ENCODE measurements at regions not wholly inside any gene's neighbourhood (a gene's known extent, or its start where the extent isn't known, plus 50 kb on each side); places are given as distances from the start of the nearest gene placed in this dataset.
"Not testable (repeated sequence)": the region's sequence is repeated elsewhere in the genome, so short reads cannot be mapped to it uniquely, and the experiment has no call there.

DNA sequence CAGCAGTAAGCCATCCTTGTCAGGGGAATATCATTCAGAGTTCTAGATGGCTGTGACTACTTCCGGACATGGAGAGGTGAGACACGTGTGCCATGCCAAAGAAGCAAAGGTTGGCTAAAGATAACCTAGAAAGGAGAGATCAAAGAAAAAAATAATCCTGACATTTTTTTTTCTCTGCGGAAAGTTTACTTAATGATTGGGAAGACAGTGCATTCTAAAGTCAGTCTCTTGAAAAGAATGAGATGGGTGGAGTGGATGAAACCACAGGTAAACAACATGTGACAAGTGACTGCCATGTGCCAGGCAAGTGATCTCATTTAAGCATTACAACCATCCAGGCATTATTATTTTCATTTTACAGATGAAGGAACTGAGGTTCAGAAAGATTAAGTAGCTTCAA lies 436.6 kb downstream of the SOX2 start:
- DNase-seq: no peak

DNA sequence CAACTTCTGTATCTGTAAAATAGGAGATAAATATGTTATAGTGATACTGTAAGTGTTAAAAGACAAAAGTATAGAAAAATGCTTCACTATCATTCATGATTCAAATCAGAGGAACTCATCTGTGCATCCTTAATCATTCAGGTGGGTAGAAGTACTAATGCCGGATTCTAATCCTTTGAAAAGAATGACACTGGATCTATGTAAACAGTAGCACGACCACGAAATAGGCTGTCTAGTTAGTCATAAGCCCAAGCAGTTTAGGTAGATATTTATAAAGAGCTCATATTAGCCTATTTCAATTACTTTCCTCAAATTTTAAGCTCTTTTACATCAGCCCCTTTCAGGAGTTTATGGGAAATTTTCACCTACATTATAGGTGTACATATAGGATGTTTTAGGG lies 437.9 kb downstream of the SOX2 start:
- DNase-seq: no peak

DNA sequence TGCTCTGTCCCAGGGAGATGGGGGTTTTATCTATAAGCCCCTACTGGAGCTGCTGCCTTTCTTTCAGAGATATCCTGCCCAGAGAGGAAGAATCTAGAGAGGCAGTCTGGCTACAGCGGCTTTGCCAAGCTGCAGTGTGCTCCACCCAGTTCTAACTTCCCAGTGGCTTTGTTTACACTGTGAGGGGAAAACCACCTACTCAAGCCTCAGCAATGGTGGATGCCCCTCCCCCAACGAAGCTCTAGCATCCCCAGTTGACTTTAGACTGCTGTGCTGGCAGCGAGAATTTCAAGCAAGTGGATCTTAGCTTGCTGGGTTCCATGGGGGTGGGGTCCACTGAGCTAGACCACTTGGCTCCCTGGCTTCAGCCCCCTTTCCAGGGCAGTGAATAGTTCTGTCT lies 444.6 kb downstream of the SOX2 start:
- DNase-seq: not testable (repeated sequence)

DNA sequence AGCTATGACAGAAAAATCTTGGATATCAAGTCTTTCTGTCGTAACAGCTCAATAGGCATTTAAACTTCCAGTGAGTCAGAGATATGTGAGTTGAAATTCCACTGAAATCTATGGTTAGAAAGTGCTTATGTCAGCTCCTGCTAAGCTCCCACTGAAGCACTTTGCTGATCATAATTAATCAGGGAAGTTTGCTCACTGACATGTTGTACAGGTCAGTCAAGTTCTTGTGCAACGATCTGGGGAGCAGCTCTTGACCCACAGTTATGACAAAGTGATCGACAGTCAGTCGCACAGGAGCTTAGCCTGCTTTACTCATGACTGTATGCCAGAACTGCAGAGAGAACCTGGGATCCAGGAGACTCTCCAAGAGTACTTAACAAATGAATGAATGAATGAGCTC lies 453.5 kb downstream of the SOX2 start:
- no peak for DNase-seq

DNA sequence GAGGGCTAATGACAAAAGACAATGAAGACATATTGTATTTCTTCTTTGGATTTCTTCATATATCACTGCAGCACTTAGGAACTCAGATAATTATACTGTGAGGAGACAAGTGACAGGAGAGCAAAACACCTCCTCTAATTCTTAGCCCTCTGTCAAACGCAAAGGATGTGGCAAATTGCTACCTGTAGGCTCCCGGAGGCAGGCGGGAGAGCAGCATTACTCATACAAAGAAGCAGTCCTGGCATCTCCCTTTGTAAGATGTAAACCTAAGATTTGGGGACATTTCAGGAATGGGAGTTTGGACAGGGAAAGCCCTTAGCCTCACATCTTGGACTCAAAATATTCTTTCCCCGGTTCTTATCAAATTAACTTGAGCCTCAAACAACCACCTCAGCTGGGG lies 460.8 kb downstream of the SOX2 start:
- DNase-seq: no peak

DNA sequence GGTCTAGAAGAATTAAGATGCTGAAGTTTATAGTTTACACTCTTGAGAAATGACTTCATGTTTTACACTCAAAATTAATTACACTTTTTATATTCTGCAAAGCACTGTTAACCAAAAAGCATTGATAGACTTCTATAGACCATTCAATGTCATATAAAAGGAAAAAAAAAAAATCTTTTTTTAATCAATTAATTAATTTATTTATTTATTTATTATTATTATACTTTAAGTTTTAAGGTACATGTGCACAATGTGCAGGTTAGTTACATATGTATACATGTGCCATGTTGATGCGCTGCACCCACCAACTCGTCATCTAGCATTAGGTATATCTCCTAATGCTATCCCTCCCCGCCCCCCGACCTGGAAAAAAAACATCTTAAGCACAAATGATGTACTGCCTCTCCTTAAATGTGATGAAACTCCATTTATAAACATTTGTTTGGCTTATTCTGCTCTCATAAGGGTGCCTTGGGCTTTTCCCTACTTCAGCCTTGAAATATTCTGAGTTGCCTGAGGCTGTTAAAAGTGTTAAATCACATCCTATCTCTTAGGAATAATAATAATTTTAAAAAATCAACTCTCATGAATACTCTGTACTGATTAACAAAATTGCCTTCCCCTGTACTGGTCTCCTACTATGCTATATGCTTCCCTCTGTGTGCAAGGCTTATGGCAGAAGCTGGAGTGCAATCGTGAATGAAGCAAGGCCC lies 466.9 kb downstream of the SOX2 start:
- DNase-seq: no peak

DNA sequence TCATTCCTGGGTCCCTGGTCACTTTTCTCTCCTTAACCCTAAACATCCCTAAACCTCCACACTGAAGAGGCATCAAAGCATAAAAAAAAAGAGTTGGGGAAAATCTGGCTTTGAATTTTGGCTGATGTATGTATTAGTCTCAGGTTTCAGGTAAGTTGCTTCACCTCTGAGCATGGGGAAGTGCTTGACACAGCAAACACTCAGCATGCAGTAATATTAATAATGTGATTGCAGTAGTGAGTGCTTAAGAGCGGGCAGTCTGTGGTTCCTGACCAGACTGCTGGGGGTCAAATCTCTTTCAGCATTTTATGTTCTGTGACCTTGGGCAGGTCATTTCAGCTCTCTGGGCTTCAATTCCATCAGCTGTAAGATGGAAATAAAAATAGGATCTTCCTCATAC lies 467.9 kb downstream of the SOX2 start:
- DNase-seq: no peak

DNA sequence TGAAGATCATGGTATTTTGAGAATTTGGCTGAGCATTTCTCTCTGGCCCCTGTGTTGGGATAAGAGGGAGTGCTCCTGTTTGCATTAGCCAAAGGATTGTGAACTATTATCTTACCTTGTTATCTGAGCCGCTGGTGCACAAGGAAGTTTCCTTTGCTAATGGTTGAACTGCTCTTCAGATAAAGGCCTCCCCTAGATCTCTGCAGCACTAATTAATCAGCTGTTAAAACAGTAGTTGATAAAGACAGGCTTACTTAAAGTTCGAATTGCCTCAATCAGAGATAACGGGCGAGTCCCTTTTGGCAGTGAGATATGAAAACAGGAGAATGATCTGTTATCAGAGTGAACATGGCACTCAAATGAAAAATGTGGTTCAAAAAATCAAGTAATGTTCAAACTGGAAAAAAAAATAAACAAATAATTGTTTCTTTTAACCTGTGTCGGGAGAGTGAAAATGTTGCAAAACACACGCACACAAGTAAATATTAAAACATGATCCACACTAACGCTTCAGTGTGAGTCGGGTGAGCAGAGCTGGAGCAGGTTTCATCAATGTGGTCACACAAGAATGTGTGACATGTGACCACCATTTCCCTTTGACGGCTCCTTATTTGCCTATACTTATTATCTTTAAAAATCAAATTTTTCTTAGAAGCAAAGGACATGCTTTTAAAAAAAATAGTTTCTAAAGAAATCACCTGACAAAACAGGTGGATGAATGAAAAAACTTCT lies 469.1 kb downstream of the SOX2 start:
- DNase-seq: no peak

DNA sequence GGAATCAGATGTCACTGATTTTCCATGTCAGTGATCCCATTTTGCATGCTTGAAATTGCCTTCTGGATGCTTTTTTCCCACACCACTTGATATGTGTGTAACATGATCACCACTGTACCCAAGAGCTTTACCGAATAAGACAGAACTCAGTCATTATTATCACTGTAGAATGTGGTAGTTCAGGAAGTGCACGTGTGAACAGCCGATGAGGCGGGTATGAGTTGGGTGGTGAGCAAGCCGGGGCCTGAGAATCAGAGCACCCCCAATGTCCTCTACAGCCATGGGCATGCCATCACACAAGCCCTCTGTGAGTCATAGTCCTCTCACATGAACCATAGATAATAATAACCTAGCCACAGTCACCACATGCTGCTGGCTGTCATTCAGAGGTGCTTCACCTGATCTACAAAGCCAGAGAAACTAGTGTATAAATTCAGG lies 470.8 kb downstream of the SOX2 start:
- peak; percentile 86 for DNase-seq

DNA sequence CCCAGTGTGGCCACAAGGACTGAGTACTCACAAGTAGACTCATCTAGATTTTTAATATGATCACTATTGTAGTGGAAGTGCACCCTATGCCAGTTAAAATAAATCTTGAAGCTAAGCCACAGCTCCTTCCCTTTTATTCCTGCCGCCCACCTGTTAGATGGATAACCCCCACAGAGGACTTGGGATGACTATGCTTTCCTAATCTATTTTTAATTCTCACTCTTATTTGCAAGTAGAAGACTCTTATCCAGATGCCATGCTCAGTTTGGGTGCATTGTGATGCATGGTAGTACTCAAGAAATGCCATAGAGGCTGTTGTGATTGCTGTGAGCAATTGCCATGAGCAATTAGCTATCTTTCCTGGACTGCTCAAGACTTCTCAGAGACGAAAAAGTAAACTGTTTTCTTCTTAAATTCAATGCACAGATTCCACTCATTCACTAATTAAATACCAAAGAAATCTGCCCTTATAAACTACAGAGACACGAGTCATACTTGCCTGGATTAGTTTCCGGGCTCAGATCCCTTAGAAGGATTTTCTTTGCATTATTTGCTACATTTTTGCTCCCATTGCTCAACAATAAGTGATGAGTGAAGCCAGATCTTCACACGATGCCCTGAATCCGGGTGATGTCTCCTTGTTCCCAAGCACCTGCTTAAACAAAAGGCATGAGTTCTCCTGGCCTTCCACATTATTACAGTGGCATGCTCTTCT lies 472.1 kb downstream of the SOX2 start:
- no peak for DNase-seq

DNA sequence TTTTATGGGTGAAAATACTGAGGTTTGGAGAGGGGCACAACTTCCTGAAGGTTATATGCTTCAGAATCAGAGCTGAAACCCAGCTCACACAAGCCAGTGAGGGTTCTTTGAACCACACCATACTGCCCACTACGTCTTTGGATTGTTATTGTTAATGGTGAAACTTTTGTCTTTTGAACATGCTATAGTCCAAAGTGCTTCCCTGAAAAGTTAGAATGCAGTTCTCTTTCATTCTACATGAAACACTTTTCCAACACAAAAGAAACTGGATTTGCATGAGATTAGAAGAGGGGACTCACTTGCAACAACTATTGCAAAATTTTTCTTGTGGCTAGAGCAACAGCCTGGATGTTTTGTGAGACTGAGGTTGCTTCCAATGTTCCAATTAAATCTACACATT lies 473.6 kb downstream of the SOX2 start:
- no peak for DNase-seq

DNA sequence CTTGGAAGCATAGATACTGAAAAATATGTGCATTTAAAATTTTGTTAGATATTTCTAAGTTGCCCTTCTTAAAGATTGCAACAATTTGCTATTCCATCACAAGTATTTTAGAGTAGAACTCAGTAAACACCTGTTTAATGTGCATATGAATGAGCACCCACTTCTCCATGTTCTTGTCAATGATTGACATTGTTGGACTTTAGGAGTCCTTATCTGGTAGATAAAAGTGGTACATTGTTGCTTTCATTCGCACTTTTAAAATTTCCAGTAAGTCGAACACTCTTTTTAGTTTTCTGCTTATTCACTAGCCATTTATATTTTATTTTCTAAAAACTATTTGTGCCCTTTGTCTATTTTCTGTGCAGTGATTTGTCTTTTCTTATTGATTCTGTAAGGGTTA lies 478.3 kb downstream of the SOX2 start:
- no peak for DNase-seq

DNA sequence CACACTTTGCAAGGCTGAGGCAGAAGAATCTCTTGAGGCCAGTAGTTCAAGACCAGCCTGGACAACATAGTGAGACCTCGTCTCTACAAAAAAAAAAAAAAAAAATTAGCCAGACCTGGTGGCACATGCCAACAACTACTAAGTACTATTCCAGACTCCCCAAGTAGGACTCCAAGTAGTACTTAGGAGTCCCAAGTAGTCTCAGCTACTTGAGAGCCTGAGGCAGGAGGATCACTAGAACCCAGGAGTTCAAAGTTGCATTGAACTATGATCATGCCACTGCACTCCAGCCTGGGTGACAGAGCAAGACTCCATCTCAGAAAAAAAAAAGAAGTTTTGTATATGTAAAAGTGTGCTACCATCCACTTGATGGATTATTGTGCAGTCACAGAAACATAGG lies 486.6 kb downstream of the SOX2 start:
- DNase-seq: no peak

DNA sequence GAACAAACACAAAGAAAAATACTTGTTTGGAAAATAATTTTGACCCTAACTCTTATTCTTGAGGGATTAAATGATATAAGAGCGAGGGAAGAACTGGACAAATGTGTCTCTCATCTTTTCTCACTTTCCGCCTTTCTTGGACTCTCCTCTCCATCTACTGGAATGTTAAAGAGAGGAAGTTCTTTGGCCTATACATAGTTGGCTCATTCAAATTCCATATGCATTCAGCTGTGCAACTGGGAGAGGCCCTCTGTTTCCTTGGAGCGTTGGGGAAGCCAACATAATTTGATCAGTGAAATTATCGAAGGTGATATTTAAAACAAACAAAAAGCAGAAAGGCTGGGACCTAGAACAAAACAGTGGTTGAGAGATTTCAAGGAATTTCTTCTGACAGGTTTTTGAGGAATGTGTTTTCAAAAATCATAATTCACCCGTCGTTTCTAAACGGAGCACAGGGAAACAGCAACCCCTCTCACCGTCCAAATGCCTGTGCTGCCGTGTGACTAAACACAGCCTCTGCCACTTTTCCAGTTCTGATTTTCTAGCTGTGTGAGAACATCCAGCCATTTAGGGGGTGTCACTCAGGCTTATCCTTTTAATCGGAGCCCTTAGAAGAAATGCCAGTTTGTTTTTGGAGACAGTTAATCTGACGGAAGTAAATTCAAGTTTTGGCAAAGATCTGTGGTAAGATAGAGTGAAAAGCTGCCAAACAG lies 489.9 kb downstream of the SOX2 start:
- no peak for DNase-seq

DNA sequence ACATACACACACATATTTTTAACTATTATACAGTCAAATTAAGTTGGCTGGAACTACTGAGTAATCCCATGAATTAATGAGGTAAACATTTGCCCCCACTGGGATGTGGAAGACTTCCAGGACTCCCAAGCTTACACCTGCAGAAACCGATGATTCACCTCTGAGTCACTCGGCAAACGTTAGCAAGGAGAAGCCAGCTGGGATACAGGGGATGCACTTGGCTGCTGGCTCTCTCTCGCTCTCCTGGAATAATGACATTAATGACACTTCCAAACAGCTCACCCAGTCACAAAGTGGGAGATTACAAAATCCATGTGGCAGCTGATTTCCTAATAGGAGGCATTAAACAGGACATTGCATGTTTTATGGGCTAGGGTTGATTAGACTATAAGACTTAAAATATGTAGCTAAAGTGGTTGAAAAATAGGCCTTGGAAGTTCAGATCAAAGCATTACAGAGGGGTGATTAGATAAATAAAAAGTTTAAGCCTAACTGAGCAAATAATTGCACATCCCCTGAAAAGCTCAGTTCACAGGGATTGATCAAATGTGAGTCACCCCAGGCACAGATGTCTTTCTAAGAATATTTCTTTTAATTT lies 500.9 kb downstream of the SOX2 start:
- DNase-seq: no peak

DNA sequence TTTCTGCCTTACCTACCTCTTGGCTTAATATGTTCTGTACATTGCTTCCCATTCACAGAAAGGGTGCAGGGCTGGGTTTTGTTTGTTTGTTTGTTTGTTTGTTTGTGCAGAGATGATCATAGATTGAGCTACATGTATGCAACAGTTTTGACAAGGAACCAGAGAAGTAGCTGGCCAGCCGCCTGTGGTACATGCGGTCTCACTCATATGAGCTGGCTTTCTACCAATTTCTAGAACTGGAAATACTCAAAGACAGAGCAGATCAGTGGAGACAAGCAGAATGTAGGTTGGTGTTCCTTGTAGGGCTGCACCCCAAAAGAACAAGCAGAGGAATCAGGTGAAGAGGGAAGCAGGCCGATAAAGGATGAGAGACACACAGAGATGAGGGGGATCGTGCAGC lies 502.7 kb downstream of the SOX2 start:
- DNase-seq: no peak

DNA sequence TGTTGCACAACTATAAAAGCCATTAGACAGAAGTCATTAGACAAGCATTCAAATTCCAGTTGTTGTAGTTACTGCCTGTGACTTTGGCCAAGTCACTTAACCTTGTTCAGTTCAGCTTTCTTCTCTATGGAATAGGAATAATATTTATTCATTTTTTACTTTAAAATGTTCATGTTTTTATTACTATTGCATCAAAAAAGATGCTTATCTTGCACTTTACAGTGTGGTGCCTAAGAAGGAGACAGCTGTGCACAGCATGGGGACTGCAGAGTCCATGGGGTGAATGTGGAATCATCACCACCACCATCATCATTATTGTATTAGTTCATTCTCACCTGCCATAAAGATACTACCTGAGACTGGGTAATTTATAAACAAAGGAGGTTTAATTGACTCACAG lies 504.2 kb downstream of the SOX2 start:
- DNase-seq: no peak

DNA sequence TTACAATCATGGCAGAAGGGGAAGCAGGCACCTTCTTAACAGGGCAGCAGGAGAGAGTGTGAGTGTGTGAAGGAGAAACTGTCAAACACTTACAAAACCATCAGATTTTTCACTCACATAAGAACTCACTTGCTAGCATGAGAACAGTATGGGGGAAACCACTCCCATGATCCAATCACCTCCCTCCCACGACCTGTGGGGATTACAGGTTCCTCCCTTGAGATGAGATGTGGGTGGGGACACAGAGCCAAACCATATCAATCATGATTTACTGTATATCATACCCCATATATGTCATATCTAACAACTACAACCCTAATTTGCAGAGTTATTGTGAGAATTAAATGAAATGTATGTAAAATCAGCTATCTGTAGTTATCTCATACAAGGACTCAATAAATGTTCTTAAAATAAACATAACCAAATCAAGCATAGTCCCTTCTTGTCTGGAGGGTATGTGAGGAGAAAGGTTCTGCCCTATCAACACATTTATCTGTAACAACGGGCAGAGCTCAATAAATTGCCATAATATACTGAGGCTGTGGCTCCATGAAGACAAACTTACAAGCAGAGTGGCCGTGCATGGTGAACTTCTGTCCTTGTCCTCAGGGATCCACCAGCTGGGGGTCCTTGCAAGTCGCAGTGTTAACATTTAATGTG lies 504.7 kb downstream of the SOX2 start:
- no peak for DNase-seq

DNA sequence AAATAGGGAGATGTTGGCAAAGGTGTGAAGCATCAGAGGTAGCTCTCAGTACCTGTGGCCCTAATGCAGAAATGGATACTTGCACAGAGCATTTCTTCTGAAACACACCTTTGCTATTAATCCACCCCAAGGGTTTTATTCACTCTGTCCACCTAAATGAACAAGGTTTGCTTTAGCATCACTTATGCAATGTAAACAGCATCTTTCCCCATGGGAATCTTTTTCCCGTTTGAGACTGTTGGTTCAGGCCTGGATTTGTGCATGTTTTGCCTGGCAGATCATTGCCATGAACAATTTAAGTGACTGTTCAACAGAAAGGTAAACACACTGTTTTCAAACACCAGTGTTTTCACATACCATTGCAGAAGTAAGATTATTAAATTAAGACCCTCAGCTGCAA lies 508.3 kb downstream of the SOX2 start:
- DNase-seq: no peak

DNA sequence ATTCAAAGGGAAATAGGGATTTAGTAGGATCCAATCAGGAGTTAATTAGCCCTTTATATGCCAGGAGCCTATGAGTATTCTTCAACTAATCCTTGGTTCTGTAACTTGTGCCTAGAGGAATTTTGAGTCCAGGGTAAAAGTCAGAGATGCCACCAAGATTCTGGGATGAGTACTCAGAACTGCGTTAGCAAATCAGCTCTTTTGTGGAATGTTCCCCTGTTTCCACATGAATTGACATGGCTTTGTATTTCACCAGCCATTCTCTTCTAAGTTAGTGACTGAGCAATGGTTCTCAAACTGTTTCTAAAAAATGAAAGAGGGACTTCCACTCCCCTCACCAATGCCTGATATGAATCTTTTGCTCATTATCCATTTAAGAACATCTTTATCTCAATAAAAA lies 508.7 kb downstream of the SOX2 start:
- no peak for DNase-seq

DNA sequence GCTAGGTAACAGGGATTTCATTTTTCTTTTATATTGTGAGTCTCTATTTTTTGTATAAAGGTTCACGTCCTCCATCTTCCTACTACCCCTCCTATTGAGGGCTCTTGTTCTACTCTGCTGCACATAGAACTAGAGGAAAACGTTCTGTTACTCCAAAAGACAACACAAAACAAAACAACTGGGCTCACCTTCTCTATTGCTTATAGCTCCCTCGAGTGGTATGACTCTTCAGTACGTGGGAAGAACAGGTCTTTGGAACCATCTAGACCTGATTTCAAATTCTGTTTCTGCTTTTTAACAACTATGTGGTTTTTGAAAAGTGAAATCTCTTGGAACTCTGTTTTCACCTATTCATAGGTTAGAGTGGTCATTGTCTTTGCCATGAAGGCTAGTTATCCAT lies 515.3 kb downstream of the SOX2 start:
- DNase-seq: no peak

DNA sequence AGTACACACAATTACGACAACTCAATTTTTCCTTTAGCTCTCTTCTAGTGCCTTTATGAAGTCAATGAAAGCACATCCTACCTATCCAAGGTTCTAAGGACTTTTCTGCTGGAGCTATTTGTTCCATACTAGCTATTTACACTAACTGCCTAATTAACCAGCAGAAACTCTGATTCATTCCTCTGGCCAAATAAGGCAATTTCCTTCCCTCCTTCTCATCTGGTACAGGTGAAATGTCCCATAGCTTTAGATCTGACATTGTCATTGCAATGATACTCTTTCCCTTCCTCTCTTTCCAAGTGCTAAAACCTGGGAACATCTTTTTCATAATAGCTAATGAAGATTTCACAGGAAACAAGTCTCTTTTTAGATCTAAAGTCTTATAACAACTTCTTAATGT lies 521.7 kb downstream of the SOX2 start:
- DNase-seq: no peak

DNA sequence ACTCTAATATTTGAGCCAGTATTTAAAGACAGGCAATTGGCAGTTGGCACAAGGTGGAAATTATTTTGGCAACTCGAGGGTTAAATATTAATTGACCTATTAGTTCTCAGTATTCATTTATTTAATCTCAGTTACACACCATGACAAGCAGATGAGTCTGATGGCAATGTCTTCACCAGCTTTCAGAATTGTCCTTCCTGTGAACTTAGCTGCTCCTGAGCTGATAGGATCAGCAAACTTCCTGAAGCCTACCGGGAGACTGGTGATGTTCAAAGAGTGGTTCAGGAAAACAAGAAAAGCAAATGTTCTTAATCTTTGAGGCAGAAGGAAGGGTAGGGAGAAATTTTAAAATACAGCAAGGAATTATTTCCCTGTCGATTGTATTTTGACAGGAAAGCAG lies 522.2 kb downstream of the SOX2 start:
- DNase-seq: no peak

All from NK-92 treated with Interleukin-12 subunit alpha and Interleukin-12 subunit beta, amount 100 ng/mL, for 24 hours (cell line).